ENCODE measurements at regions not wholly inside any gene's neighbourhood (a gene's known extent, or its start where the extent isn't known, plus 50 kb on each side); places are given as distances from the start of the nearest gene placed in this dataset.

GRCh38 chr3:194937882-194938321, 252.2 kb downstream of the FAM43A start:
- no peak for TF ChIP-seq POLR2AphosphoS5 (IDR thresholded peaks at IDR 0.05)
- TF ChIP-seq, protein P1, sequence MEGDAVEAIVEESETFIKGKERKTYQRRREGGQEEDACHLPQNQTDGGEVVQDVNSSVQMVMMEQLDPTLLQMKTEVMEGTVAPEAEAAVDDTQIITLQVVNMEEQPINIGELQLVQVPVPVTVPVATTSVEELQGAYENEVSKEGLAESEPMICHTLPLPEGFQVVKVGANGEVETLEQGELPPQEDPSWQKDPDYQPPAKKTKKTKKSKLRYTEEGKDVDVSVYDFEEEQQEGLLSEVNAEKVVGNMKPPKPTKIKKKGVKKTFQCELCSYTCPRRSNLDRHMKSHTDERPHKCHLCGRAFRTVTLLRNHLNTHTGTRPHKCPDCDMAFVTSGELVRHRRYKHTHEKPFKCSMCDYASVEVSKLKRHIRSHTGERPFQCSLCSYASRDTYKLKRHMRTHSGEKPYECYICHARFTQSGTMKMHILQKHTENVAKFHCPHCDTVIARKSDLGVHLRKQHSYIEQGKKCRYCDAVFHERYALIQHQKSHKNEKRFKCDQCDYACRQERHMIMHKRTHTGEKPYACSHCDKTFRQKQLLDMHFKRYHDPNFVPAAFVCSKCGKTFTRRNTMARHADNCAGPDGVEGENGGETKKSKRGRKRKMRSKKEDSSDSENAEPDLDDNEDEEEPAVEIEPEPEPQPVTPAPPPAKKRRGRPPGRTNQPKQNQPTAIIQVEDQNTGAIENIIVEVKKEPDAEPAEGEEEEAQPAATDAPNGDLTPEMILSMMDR (IDR thresholded peaks at IDR 0.05): no peak

Data from prostate gland (tissue), 2 donors.